ENCODE measurements at regions not wholly inside any gene's neighbourhood (a gene's known extent, or its start where the extent isn't known, plus 50 kb on each side); places are given as distances from the start of the nearest gene placed in this dataset.

DNA sequence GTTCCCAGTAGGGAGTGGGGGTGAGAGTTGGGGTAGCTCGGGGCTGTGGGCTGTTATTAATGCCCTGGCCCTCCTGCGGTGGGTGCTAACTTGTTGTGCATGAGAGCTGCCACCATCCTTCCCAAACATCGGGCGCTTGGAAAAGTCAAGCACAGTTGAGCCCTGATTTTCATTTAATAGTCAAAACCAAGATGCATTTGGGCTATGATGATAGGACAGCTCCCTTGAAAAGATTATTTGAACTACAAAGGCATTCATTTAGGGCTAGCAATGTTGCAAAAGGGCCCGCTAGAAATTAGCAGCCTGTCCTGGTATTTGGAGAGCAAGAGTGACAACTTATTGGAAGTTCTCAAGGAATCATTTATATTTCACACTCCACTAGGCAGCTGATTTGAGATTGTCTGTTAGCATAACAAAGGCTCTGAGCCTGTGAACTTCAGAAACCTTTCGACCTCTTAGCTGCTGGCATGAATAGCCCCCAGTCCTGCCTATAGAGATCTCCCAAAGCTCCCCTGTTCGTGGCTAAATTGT lies 128.2 kb upstream of the TMEM161B start:
- peak overlapping the region; percentile 47 for H3K4me3 ChIP-seq (ENCODE audit: low read depth, low read length)
- no peak for DNase-seq (ENCODE audit: low read depth)
- TF ChIP-seq, protein P1, sequence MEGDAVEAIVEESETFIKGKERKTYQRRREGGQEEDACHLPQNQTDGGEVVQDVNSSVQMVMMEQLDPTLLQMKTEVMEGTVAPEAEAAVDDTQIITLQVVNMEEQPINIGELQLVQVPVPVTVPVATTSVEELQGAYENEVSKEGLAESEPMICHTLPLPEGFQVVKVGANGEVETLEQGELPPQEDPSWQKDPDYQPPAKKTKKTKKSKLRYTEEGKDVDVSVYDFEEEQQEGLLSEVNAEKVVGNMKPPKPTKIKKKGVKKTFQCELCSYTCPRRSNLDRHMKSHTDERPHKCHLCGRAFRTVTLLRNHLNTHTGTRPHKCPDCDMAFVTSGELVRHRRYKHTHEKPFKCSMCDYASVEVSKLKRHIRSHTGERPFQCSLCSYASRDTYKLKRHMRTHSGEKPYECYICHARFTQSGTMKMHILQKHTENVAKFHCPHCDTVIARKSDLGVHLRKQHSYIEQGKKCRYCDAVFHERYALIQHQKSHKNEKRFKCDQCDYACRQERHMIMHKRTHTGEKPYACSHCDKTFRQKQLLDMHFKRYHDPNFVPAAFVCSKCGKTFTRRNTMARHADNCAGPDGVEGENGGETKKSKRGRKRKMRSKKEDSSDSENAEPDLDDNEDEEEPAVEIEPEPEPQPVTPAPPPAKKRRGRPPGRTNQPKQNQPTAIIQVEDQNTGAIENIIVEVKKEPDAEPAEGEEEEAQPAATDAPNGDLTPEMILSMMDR (conservative IDR thresholded peaks at IDR 0.05; ENCODE audit: low read depth, low read length), result no peak

DNA sequence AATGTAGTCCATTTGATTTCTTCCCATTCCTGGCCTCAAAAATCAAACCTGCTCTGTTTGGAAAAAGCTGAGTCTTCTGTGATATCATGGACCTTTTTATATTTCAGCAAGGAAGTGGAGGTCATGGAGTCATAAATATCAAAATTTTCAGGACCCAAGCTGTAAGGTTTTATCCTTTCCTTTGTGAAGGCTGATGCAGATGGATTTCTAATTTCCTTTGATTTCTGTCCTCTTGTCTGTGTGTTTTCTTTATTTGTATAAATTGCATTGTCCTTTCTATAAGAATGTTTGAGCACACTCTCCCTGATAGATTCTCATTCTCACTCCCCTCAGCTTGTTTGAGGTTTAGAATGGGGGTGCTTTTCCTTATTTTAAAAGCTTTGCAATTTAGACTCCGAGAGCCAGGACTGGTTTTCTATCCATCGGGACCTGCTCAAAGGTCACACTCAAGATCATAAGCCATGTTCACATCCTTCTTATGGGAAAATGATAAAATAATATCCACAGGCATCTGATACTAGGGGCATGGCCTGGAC lies 127.4 kb upstream of the TMEM161B start:
- H3K4me3 ChIP-seq (ENCODE audit: low read depth, low read length), result no peak overlapping the region
- TF ChIP-seq, protein P1 (conservative IDR thresholded peaks at IDR 0.05; ENCODE audit: low read depth, low read length), result no peak
- DNase-seq (ENCODE audit: low read depth), result no peak

DNA sequence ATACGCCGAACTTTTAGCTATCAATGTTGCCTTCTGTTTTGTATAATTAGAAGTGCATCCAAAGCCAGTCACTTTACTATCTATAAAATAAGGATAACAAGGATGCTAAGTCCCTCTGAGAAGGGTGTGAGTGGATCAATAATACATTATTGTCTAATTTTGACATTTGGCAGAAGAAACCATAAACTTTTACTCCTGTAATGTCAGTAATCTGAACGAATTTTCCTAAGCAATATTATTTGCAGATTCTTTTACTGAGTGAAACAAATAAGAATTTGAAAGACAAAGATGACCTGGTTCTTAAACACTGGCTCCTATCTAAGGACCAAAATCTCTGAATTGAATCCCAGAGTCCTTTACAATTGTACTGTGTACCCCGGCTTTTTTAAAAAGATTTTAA lies 126.6 kb upstream of the TMEM161B start:
- no peak for DNase-seq (ENCODE audit: low read depth)
- TF ChIP-seq, protein P1 (conservative IDR thresholded peaks at IDR 0.05; ENCODE audit: low read depth, low read length), result no peak
- H3K4me3 ChIP-seq (ENCODE audit: low read depth, low read length), result no peak overlapping the region

DNA sequence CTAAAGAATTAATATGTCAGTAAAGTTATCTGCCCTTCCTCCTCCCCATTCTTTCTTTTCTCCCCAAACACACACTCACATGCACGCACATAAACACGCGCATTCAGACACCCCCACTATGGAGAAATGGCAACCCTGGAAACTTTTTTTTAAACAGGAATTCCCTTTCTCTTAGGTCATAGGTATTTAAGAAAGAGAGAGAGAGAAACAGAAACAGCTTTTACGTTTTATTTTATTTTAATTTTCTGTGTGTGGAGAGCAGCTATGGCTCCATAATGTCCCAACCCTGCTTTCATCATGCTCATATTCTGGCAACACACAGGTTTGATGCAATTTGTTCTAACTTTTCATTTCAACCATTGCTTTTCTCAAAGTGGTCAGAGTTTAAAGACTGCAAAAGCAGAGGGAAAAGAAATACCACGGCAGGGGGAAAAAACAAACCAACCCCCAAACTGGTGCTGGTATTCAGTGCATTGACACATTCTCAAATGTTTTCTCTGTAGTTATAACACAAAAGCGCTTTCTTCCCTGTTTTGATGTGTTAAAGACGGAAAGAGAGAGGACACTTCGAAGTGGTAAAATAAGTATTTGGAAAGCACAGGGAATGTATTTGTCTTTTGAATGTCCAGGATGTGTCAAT lies 126.0 kb upstream of the TMEM161B start:
- TF ChIP-seq, protein P1 (conservative IDR thresholded peaks at IDR 0.05; ENCODE audit: low read depth, low read length), result no peak
- no peak overlapping the region for H3K4me3 ChIP-seq (ENCODE audit: low read depth, low read length)
- DNase-seq (ENCODE audit: low read depth), result no peak

DNA sequence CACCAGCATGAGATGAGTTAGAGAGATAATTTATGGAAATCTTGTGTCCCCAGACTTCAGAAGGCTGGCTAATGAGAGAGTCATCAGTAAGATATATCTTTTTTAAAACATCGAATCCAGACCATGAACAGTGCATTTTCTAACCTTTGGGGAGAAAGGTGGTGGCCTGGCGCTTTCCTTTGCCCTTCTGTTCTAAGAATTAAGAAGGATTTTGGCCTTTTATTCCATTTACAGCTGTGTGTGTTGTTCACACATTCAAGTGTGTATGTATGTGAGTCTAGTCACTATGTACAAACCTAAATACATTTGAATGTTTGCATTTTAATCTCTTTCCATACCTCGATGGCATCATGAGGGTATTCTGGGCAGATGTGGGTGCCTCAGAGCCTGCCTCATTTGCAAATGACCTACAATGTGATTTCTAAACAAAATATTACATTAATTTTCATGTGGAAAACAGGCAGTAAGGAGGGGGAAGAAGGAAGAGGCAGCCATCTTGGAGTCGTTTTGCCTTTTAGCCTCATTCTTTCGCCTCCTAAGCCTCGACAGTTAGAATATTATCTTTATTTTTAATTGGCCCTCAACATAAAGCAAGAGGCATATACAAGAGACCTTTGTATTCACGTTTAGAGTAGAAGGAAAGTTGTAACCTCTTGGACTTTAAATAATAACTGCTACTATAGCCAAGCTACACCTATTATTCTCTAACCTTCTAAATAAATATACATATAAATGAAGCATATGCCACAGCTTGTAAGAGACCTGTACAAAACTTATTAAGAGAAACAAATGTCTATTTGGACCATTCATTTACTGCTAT lies 125.3 kb upstream of the TMEM161B start:
- H3K4me3 ChIP-seq (ENCODE audit: low read depth, low read length), result no peak overlapping the region
- TF ChIP-seq, protein P1 (conservative IDR thresholded peaks at IDR 0.05; ENCODE audit: low read depth, low read length), result no peak
- DNase-seq (ENCODE audit: low read depth), result no peak

DNA sequence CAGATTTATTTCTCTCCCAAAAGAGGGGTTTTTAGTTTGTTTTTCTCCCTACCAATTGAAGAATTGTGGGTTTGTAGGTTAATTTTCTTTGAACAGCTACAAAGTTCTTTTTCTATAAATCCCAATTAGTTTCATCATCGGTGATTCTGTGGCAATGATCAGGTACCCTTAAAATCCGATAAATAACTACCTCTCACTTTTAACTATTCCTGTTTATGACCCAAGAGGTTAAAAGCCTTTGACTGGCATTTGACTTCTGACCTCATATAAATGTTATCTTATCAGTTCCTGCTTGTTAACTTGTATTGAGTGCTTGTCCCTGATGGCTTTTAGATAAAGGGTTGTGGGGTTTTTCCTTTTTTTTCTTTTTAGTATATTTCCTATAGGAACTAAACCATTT lies 124.4 kb upstream of the TMEM161B start:
- TF ChIP-seq, protein P1 (conservative IDR thresholded peaks at IDR 0.05; ENCODE audit: low read depth, low read length), result no peak
- no peak overlapping the region for H3K4me3 ChIP-seq (ENCODE audit: low read depth, low read length)
- no peak for DNase-seq (ENCODE audit: low read depth)
